ENCODE measurements at regions not wholly inside any gene's neighbourhood (a gene's known extent, or its start where the extent isn't known, plus 50 kb on each side); places are given as distances from the start of the nearest gene placed in this dataset.
A peak's percentile ranks its signal among the peaks of the same experiment; 100 is the strongest.

GRCh38 chr4:151858356-151858755 is 97.5 kb upstream of the GATB start:
- Histone ChIP-seq H3K9me3 (no peaks in the 10 kb centered on the region), H3K27me3 (replicated peaks in 1 of 7) (no peaks in the 10 kb centered on the region), H3K4me3 (no peak overlapping the region), H3K4me1 (peaks cover 0 to 4% (median 0%) of the 10 kb centered on the region in 6 donors), H3K27ac (no peak overlapping the region), H3K36me3 (no peaks in the 10 kb centered on the region)
- DNase-seq, result no peak
- TF ChIP-seq POLR2A (IDR thresholded peaks at IDR 0.05), result no peak
- no peak for TF ChIP-seq POLR2AphosphoS5 (IDR thresholded peaks at IDR 0.05)
- TF ChIP-seq, protein P1, sequence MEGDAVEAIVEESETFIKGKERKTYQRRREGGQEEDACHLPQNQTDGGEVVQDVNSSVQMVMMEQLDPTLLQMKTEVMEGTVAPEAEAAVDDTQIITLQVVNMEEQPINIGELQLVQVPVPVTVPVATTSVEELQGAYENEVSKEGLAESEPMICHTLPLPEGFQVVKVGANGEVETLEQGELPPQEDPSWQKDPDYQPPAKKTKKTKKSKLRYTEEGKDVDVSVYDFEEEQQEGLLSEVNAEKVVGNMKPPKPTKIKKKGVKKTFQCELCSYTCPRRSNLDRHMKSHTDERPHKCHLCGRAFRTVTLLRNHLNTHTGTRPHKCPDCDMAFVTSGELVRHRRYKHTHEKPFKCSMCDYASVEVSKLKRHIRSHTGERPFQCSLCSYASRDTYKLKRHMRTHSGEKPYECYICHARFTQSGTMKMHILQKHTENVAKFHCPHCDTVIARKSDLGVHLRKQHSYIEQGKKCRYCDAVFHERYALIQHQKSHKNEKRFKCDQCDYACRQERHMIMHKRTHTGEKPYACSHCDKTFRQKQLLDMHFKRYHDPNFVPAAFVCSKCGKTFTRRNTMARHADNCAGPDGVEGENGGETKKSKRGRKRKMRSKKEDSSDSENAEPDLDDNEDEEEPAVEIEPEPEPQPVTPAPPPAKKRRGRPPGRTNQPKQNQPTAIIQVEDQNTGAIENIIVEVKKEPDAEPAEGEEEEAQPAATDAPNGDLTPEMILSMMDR (IDR thresholded peaks at IDR 0.05 in 8 of 11, conservative IDR thresholded peaks at IDR 0.05 in 3 of 11), result no peak
- intact Hi-C loops (cut with DNase I; ENCODE audit: low total_unique reads), result no loop called here
- 69 to 90% (median 77%) methylated on average over 4 of the region's 4 CpGs for WGBS, 5 donors

- Histone ChIP-seq H3K36me3 (no peaks in the 10 kb centered on the region), H3K4me1 (peaks cover 0 to 11% (median 0%) of the 10 kb centered on the region in 6 donors), H3K27ac (peak overlapping the region in 4 of 8 donors; percentile 22 to 45 (median 35)), H3K4me3 (peak overlapping the region in 2 of 8 donors; percentile 17 to 30), H3K9me3 (no peaks in the 10 kb centered on the region), H3K27me3 (replicated peaks in 1 of 7) (no peaks in the 10 kb centered on the region)
- TF ChIP-seq, protein P1 (IDR thresholded peaks at IDR 0.05 in 8 of 11, conservative IDR thresholded peaks at IDR 0.05 in 3 of 11), result no peak
- TF ChIP-seq POLR2A (IDR thresholded peaks at IDR 0.05) (no peak), POLR2AphosphoS5 (IDR thresholded peaks at IDR 0.05) (no peak)
- WGBS, 5 donors, result 42 to 56% (median 48%) methylated on average over 4 of the region's 4 CpGs
- intact Hi-C loops (cut with DNase I; ENCODE audit: low total_unique reads), result no loop called here
- DNase-seq, result no peak
Observed at GRCh38 chr4:151857368-151857767, 96.6 kb upstream of the GATB start.

DNA sequence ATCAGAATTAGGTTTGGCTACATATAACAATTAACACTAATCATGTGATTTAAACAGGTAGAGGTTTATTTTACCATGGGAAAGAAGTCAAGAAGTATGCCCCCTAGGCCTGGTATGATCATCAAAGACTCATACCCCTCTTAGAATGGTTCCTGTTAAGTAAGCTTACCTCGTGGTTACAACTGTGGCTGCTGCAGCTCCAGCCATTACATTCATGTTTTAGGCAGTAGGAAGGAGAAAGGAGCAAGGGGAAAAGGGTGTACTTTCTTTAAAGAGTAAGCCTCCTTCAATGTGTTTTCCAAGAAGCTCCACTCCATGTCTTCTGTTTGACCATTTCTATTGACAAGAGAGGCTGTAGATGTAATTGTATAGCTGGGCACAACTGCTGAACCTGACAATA is 94.9 kb upstream of the GATB start:
- Histone ChIP-seq H3K9me3 (no peaks in the 10 kb centered on the region), H3K36me3 (no peaks in the 10 kb centered on the region), H3K4me3 (no peak overlapping the region), H3K27me3 (replicated peaks in 1 of 7) (no peaks in the 10 kb centered on the region), H3K4me1 (peaks cover 0 to 15% (median 0%) of the 10 kb centered on the region in 6 donors), H3K27ac (no peak overlapping the region)
- 74 to 94% (median 81%) methylated on average over 1 of the region's 1 CpG for WGBS, 5 donors
- no peak for TF ChIP-seq POLR2AphosphoS5 (IDR thresholded peaks at IDR 0.05)
- TF ChIP-seq, protein P1 (IDR thresholded peaks at IDR 0.05 in 8 of 11, conservative IDR thresholded peaks at IDR 0.05 in 3 of 11), result no peak
- TF ChIP-seq POLR2A (IDR thresholded peaks at IDR 0.05), result no peak
- DNase-seq, result no peak
- intact Hi-C loops (cut with DNase I; ENCODE audit: low total_unique reads), result no loop called here

DNA sequence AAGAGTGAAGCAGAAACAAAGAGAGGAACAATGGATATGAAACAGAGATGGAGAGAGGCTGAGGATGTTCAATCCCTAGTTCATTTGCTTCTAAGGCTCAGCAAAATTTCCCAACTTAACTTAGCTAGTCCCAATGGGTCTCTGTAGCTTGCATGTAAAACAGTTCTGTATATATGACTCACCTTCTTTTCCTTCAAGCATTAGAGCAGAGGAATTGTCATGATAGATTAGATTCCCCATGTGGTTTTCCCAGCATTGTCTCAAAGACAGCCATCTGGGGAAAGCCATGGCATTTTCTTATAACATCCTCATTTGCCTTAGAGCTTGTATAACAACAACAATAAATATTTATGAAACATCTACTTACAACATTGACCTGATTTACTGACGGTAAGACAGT is 93.9 kb upstream of the GATB start:
- no peaks in the 10 kb centered on the region for H3K27me3 ChIP-seq (replicated peaks in 1 of 7)

More for the DNA sequence above, 93.9 kb upstream of the GATB start:
- H3K9me3 ChIP-seq, result peaks cover 0 to under 1% (median 0%) of the 10 kb centered on the region in 8 donors
- no peaks in the 10 kb centered on the region for H3K36me3 ChIP-seq
- H3K4me1 ChIP-seq, result peaks cover 0 to 15% (median 0%) of the 10 kb centered on the region in 6 donors
- 27 to 95% (median 88%) methylated on average over 1 of the region's 1 CpG for WGBS, 5 donors
- DNase-seq, result no peak
- intact Hi-C loops (cut with DNase I; ENCODE audit: low total_unique reads), result no loop called here
- TF ChIP-seq, protein P1 (IDR thresholded peaks at IDR 0.05 in 8 of 11, conservative IDR thresholded peaks at IDR 0.05 in 3 of 11), result no peak
- TF ChIP-seq POLR2AphosphoS5 (IDR thresholded peaks at IDR 0.05) (no peak), POLR2A (IDR thresholded peaks at IDR 0.05) (no peak)
- H3K4me3 ChIP-seq, result no peak overlapping the region
- H3K27ac ChIP-seq, result no peak overlapping the region
